ENCODE measurements at regions not wholly inside any gene's neighbourhood (a gene's known extent, or its start where the extent isn't known, plus 50 kb on each side); places are given as distances from the start of the nearest gene placed in this dataset.

DNA sequence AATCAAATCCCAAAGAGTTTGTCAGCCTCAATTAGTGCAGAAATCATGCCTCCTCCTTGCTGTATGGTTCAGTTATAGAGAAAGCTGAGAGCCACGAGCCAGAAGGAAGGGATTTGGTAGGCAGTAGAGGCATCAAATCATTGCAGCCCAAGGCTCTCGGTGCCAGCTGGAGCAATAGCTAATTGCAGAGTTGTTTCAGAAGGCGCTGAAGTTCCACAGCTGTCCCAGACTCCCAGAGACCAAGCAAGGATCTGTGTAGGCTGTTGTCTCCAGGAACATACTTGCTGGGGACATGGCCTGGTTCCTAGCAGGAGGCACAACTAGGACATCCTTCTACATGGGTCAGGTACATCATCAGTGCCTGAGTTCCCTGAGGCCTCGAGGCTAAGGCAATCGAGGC lies 80.4 kb upstream of the WSCD2 start:
- Histone ChIP-seq H3K9me3 (ENCODE audit: control insufficient read depth in 1 of 2, insufficient read depth in 1 of 2, low read depth in 1 of 2, low read length in 2 of 2) (no peaks in the 10 kb centered on the region), H3K9ac (ENCODE audit: low read length) (no peak overlapping the region), H3K4me2 (ENCODE audit: low read length) (no peak overlapping the region), H4K20me1 (ENCODE audit: insufficient read depth) (no peaks in the 10 kb centered on the region), H3K27me3 (ENCODE audit: insufficient read depth, low read length) (peaks cover 76% of the 10 kb centered on the region), H3K36me3 (ENCODE audit: control insufficient read depth in 1 of 2, insufficient read depth in 2 of 2, low read length in 2 of 2) (no peaks in the 10 kb centered on the region), H3K4me3 (replicated peaks in 1 of 2; ENCODE audit: low read depth in 1 of 2, low read length in 2 of 2) (no peak overlapping the region), H3K9me2 (ENCODE audit: insufficient read depth) (no peaks in the 10 kb centered on the region), H2AFZ (ENCODE audit: low read depth, low read length, poor library complexity, severe bottlenecking) (no peak overlapping the region), H3K79me2 (ENCODE audit: insufficient read depth, low read length) (no peaks in the 10 kb centered on the region), H3K4me1 (ENCODE audit: control insufficient read depth in 1 of 2, insufficient read depth in 2 of 2, low read length in 2 of 2) (no peaks in the 10 kb centered on the region), H3K27ac (ENCODE audit: low read depth, low read length) (no peak overlapping the region)
- ChIA-PET RAD21 (ENCODE audit: low non-redundant PET in 1 of 2, low total read pairs in 2 of 2, uncharacterized antibody in 2 of 2, unreplicated experiment in 2 of 2) (no interaction called here), POLR2A (no interaction called here), CTCF (no interaction called here)
- no TSS peak for BruUV-seq (replicated peaks)
- ATAC-seq (no peak), DNase-seq (ENCODE audit: low read depth, low spot score) (no peak)
- intact Hi-C loops (cut with micrococcal nuclease) = no loop called here
- no peak for TF ChIP-seq JUND (IDR thresholded peaks at IDR 0.05)
- no peak for TF ChIP-seq EZH2phosphoT487 (IDR thresholded peaks at IDR 0.05; ENCODE audit: borderline replicate concordance)
- no peak for TF ChIP-seq SRF (IDR thresholded peaks at IDR 0.05; ENCODE audit: low read depth)
- no peak for TF ChIP-seq YY1 (IDR thresholded peaks at IDR 0.05; ENCODE audit: extremely low read depth, insufficient replicate concordance, low read depth, low read length)

GRCh38 chr12:108050696-108051095 lies 78.4 kb upstream of the WSCD2 start:
- ChIA-PET RAD21 (ENCODE audit: low non-redundant PET in 1 of 2, low total read pairs in 2 of 2, uncharacterized antibody in 2 of 2, unreplicated experiment in 2 of 2) (no interaction called here), POLR2A (no interaction called here), CTCF (no interaction called here)
- H2AFZ ChIP-seq (ENCODE audit: low read depth, low read length, poor library complexity, severe bottlenecking) = no peak overlapping the region
- no peak for TF ChIP-seq FOSL1 (IDR thresholded peaks at IDR 0.05; ENCODE audit: low read depth)
- TF ChIP-seq RAD21 (IDR thresholded peaks at IDR 0.05; ENCODE audit: low read depth) = no peak
- TF ChIP-seq CTCF (IDR thresholded peaks at IDR 0.05 in 2 of 3, conservative IDR thresholded peaks at IDR 0.05 in 1 of 3; ENCODE audit: borderline replicate concordance in 1 of 3, insufficient read depth in 1 of 3, low read depth in 2 of 3, low read length in 2 of 3) = no peak
- TF ChIP-seq ATF3 (IDR thresholded peaks at IDR 0.05) = no peak
- TF ChIP-seq ZNF274 (IDR thresholded peaks at IDR 0.05; ENCODE audit: low read depth, low read length) = no peak
- TF ChIP-seq, protein P1, sequence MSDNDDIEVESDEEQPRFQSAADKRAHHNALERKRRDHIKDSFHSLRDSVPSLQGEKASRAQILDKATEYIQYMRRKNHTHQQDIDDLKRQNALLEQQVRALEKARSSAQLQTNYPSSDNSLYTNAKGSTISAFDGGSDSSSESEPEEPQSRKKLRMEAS (IDR thresholded peaks at IDR 0.05) = no peak
- no peak for TF ChIP-seq CEBPB (IDR thresholded peaks at IDR 0.05; ENCODE audit: low read depth)
- TF ChIP-seq POLR2AphosphoS5 (IDR thresholded peaks at IDR 0.05; ENCODE audit: low read depth, low read length) = no peak
- no peak for TF ChIP-seq CBX3 (IDR thresholded peaks at IDR 0.05; ENCODE audit: low read depth)
- TF ChIP-seq YY1 (IDR thresholded peaks at IDR 0.05; ENCODE audit: extremely low read depth, insufficient replicate concordance, low read depth, low read length) = no peak
- no peaks in the 10 kb centered on the region for H3K4me1 ChIP-seq (ENCODE audit: control insufficient read depth in 1 of 2, insufficient read depth in 2 of 2, low read length in 2 of 2)
- ATAC-seq (no peak), DNase-seq (ENCODE audit: low read depth, low spot score) (no peak)
- no peak overlapping the region for H3K27ac ChIP-seq (ENCODE audit: low read depth, low read length)
- no peaks in the 10 kb centered on the region for H3K9me3 ChIP-seq (ENCODE audit: control insufficient read depth in 1 of 2, insufficient read depth in 1 of 2, low read depth in 1 of 2, low read length in 2 of 2)
- intact Hi-C loops (cut with micrococcal nuclease) = no loop called here
- H3K36me3 ChIP-seq (ENCODE audit: control insufficient read depth in 1 of 2, insufficient read depth in 2 of 2, low read length in 2 of 2) = no peaks in the 10 kb centered on the region
- no TSS peak for BruUV-seq (replicated peaks)
- peaks cover 78% of the 10 kb centered on the region for H3K27me3 ChIP-seq (ENCODE audit: insufficient read depth, low read length)
- H4K20me1 ChIP-seq (ENCODE audit: insufficient read depth) = no peaks in the 10 kb centered on the region
- no peak overlapping the region for H3K9ac ChIP-seq (ENCODE audit: low read length)
- no peak overlapping the region for H3K4me2 ChIP-seq (ENCODE audit: low read length)
- H3K4me3 ChIP-seq (replicated peaks in 1 of 2; ENCODE audit: low read depth in 1 of 2, low read length in 2 of 2) = no peak overlapping the region
- H3K79me2 ChIP-seq (ENCODE audit: insufficient read depth, low read length) = no peaks in the 10 kb centered on the region
- no peaks in the 10 kb centered on the region for H3K9me2 ChIP-seq (ENCODE audit: insufficient read depth)

All from HCT116 (cell line).